Tibial nerve (tissue), 3 donors: ENCODE measurements at regions not wholly inside any gene's neighbourhood (a gene's known extent, or its start where the extent isn't known, plus 50 kb on each side); places are given as distances from the start of the nearest gene placed in this dataset.

Experiments
- POLR2A ChIP-seq, 2 donors: fragments of 450-650 bp; IDR thresholded peaks; one replicate each; pipeline ENCODE4 v1.6.1; 2017; ENCODE audit warnings: antibody characterized with exemption in 2 of 2, mild to moderate bottlenecking in 2 of 2, moderate library complexity in 2 of 2
- TF ChIP-seq, protein P1 (sequence below), 5 experiments: fragments of 200-600 bp in 3 of 5; fragments of 450-650 bp in 2 of 5; sonication (generic) in 3 of 5; IDR thresholded peaks; one replicate each; pipeline ENCODE4 v1.5.1; 2016 to 2019; ENCODE audit warnings: antibody characterized with exemption in 5 of 5, mild to moderate bottlenecking in 3 of 5, moderate library complexity in 2 of 5

DNA sequence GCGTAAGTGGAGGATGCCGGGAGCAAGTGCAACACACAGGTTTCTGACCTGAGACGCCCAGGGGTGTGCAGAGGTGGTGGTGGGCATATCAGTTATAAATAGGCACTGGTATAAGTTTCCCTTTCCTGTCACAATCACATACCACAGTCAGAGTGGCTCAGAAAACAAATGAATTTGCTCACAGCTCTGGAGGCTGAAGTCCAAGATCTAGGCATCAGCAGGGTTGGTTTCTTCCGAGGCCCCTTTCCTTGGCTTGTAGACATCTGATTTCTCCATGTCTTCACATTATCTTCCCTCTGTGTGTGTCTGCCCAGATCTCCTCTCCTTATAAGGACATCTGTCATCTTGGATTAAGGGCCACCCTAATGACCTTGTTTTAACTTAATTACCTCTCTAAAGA is 250.5 kb upstream of the TNRC6C start:
- TF ChIP-seq, protein P1, sequence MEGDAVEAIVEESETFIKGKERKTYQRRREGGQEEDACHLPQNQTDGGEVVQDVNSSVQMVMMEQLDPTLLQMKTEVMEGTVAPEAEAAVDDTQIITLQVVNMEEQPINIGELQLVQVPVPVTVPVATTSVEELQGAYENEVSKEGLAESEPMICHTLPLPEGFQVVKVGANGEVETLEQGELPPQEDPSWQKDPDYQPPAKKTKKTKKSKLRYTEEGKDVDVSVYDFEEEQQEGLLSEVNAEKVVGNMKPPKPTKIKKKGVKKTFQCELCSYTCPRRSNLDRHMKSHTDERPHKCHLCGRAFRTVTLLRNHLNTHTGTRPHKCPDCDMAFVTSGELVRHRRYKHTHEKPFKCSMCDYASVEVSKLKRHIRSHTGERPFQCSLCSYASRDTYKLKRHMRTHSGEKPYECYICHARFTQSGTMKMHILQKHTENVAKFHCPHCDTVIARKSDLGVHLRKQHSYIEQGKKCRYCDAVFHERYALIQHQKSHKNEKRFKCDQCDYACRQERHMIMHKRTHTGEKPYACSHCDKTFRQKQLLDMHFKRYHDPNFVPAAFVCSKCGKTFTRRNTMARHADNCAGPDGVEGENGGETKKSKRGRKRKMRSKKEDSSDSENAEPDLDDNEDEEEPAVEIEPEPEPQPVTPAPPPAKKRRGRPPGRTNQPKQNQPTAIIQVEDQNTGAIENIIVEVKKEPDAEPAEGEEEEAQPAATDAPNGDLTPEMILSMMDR (IDR thresholded peaks at IDR 0.05) = no peak
- no peak for TF ChIP-seq POLR2A (IDR thresholded peaks at IDR 0.05)
